NCI-H526 (cell line): ENCODE measurements at regions not wholly inside any gene's neighbourhood (a gene's known extent, or its start where the extent isn't known, plus 50 kb on each side); places are given as distances from the start of the nearest gene placed in this dataset.
"Not testable (repeated sequence)": the region's sequence is repeated elsewhere in the genome, so short reads cannot be mapped to it uniquely, and the experiment has no call there.

Experiments used
- DNase-seq, 2 experiments: peaks; one replicate each; lab custom pipeline; 2025; lab: John Stamatoyannopoulos, UW

GRCh38 chr14:106253995-106254394 is 727.6 kb downstream of the TMEM121 start:
- not testable (repeated sequence) for DNase-seq

- peak; percentile 62 to 86 for DNase-seq
These were observed 731.2 kb downstream of the TMEM121 start for GRCh38 chr14:106257569-106257994.

- peak; percentile 24 to 76 for DNase-seq
These were observed 741.8 kb downstream of the TMEM121 start for GRCh38 chr14:106268013-106268727.

GRCh38 chr14:106269029-106269428 is 742.6 kb downstream of the TMEM121 start:
- DNase-seq: peak; percentile 28 to 63

- DNase-seq: no peak
These were observed 743.2 kb downstream of the TMEM121 start for GRCh38 chr14:106269451-106270204.

- DNase-seq: not testable (repeated sequence)
These were observed 744.2 kb downstream of the TMEM121 start for GRCh38 chr14:106270476-106271121.

- peak in 1 of 2 experiments; percentile 76 for DNase-seq
These were observed 750.2 kb downstream of the TMEM121 start for GRCh38 chr14:106276326-106277267.

GRCh38 chr14:106277503-106277902 is 751.1 kb downstream of the TMEM121 start:
- peak in 1 of 2 experiments; percentile 64 for DNase-seq

- no peak for DNase-seq
These were observed 754.5 kb downstream of the TMEM121 start for GRCh38 chr14:106280876-106281275.

- peak in 1 of 2 experiments; percentile 33 for DNase-seq
These were observed 760.4 kb downstream of the TMEM121 start for GRCh38 chr14:106286697-106287290.

GRCh38 chr14:106287506-106287905 is 761.1 kb downstream of the TMEM121 start:
- no peak for DNase-seq

GRCh38 chr14:106291626-106292025 is 765.2 kb downstream of the TMEM121 start:
- no peak for DNase-seq

GRCh38 chr14:106294324-106294723 is 767.9 kb downstream of the TMEM121 start:
- DNase-seq: no peak

- not testable (repeated sequence) for DNase-seq
These were observed 774.6 kb downstream of the TMEM121 start for GRCh38 chr14:106300951-106301510.

GRCh38 chr14:106301609-106302008 is 775.2 kb downstream of the TMEM121 start:
- DNase-seq: not testable (repeated sequence)

GRCh38 chr14:106302661-106303060 is 776.3 kb downstream of the TMEM121 start:
- no peak for DNase-seq

GRCh38 chr14:106304271-106304670 is 777.9 kb downstream of the TMEM121 start:
- DNase-seq: no peak

- DNase-seq: peak in 1 of 2 experiments; percentile 64
These were observed 782.5 kb downstream of the TMEM121 start for GRCh38 chr14:106308839-106309389.

GRCh38 chr14:106309423-106309822 is 783.0 kb downstream of the TMEM121 start:
- DNase-seq: no peak

- DNase-seq: no peak
These were observed 789.1 kb downstream of the TMEM121 start for GRCh38 chr14:106315436-106315835.
